Ascending aorta (tissue), 2 donors: ENCODE measurements at regions not wholly inside any gene's neighbourhood (a gene's known extent, or its start where the extent isn't known, plus 50 kb on each side); places are given as distances from the start of the nearest gene placed in this dataset.

Experiments used
- DNase-seq, 2 donors: peaks; one replicate each; pipeline ENCODE4 v3.0.0-alpha.2; 2019; ENCODE audit warnings: low spot score in 2 of 2
- H3K27ac ChIP-seq, 2 donors: fragments of 200-600 bp; sonication (generic); one replicate each; pipeline ENCODE4 v1.5.1; 2016 to 2017; ENCODE audit warnings: mild to moderate bottlenecking in 1 of 2
- H3K27me3 ChIP-seq: fragments of 200-600 bp; sonication (generic); one replicate; pipeline ENCODE4 v1.5.1; 2017
- H3K36me3 ChIP-seq, 2 donors: fragments of 200-600 bp; sonication (generic); one replicate each; pipeline ENCODE4 v1.5.1; 2016
- H3K4me1 ChIP-seq, 2 donors: fragments of 200-600 bp; sonication (generic); one replicate each; pipeline ENCODE4 v1.5.1; 2016 to 2017; ENCODE audit warnings: mild to moderate bottlenecking in 1 of 2
- H3K4me3 ChIP-seq, 2 donors: fragments of 200-600 bp; sonication (generic); one replicate each; pipeline ENCODE4 v1.5.1; 2016 to 2017; ENCODE audit warnings: mild to moderate bottlenecking in 1 of 2
- H3K9me3 ChIP-seq, 2 donors: fragments of 200-600 bp; sonication (generic); one replicate each; pipeline ENCODE4 v1.5.1; 2016
- intact Hi-C: fragments of 100-400 bp; cut with DNase I; formaldehyde crosslinking; loops from one replicate; pipeline ENCODE4 v1.15.1; 2023
- TF ChIP-seq, protein P1 (sequence below), 3 experiments: fragments of 200-600 bp in 2 of 3; fragments of 450-650 bp in 1 of 3; sonication (generic) in 2 of 3; IDR thresholded peaks; one replicate each; pipeline ENCODE4 v1.5.1; 2016 to 2019; ENCODE audit warnings: antibody characterized with exemption in 3 of 3, mild to moderate bottlenecking in 1 of 3, moderate library complexity in 1 of 3

DNA sequence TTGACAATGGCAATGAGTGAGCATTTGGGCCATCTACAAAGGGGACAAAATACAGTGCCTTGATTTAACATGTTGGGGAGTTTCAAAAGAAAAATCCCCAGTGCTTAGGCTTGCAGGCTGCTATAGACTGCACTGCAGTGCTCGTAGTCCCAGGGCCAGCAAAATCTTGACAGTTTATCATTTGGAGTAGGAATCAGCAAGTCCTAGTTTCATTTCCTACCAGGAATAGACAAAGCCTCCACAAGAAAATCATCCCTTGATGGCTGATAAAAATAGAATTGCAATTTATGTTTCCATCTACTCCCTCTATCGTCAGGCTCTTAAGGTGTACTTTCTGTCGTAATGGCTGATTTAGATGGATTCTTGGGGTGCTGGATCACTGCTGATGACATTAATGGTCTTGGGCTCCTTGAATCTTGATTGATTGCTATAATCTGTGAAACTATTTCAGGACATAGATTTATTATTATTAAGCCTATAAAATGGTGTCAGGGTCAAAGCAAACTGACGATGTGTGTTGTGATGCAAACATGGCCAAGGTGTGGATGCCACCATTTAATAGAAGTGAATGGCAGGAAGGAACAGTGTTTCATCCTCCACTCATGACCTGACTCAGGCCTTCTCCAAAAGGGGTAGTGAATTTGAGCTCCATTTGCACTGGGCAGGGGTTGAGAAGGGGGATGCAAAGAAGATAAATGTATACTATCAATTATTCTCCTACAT, 171.7 kb downstream of the PIK3R1 start:
- H3K36me3 ChIP-seq, result no peaks in the 10 kb centered on the region
- no peak overlapping the region for H3K4me3 ChIP-seq
- TF ChIP-seq, protein P1, sequence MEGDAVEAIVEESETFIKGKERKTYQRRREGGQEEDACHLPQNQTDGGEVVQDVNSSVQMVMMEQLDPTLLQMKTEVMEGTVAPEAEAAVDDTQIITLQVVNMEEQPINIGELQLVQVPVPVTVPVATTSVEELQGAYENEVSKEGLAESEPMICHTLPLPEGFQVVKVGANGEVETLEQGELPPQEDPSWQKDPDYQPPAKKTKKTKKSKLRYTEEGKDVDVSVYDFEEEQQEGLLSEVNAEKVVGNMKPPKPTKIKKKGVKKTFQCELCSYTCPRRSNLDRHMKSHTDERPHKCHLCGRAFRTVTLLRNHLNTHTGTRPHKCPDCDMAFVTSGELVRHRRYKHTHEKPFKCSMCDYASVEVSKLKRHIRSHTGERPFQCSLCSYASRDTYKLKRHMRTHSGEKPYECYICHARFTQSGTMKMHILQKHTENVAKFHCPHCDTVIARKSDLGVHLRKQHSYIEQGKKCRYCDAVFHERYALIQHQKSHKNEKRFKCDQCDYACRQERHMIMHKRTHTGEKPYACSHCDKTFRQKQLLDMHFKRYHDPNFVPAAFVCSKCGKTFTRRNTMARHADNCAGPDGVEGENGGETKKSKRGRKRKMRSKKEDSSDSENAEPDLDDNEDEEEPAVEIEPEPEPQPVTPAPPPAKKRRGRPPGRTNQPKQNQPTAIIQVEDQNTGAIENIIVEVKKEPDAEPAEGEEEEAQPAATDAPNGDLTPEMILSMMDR (IDR thresholded peaks at IDR 0.05), result no peak
- H3K27ac ChIP-seq, result no peak overlapping the region
- intact Hi-C loops, result no loop called here
- no peaks in the 10 kb centered on the region for H3K9me3 ChIP-seq
- no peaks in the 10 kb centered on the region for H3K27me3 ChIP-seq
- no peak for DNase-seq
- H3K4me1 ChIP-seq, result no peaks in the 10 kb centered on the region

DNA sequence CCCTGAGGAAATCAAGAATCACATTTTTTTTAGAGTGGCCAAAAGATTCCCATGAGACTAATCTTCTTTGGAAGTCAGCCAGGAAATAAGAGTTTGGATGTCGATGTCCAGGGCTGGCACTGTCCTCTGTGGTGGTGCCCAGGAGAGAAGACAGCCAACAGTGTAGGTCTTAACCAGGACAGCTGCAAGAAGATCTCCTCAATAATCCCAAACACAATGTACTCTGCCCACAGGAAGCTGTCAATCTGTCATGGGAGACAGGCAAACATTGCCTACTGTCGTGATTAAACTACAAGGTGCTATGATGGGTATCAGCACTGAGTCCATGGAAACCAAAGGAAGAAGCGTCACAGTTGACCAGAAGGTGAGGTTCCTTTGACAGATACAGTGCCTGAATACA, 174.1 kb downstream of the PIK3R1 start:
- H3K27ac ChIP-seq, result no peak overlapping the region
- H3K36me3 ChIP-seq, result no peaks in the 10 kb centered on the region
- H3K27me3 ChIP-seq, result no peaks in the 10 kb centered on the region
- no peaks in the 10 kb centered on the region for H3K9me3 ChIP-seq
- no peak overlapping the region for H3K4me3 ChIP-seq
- TF ChIP-seq, protein P1 (IDR thresholded peaks at IDR 0.05), result no peak
- no peaks in the 10 kb centered on the region for H3K4me1 ChIP-seq
- intact Hi-C loops, result no loop called here
- no peak for DNase-seq

DNA sequence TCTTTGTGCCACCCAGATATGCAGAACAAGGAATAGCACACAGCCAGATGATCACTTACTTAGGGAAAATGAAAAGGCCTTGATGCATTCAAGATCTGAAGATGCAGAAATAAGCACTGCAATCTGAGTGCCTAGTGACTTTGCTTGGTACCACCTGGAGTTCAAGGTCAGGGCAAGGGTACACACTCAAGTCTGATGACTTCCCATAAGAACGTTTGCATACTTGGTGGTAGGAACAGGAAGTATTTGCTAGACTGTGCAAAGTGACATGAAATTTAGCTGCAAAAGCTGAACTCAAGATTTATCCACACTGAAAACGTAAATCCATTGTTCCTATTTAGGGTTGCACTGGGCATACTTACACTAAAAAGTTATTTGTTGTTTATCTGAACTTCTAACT, 177.1 kb downstream of the PIK3R1 start:
- Histone ChIP-seq H3K27me3 (no peaks in the 10 kb centered on the region), H3K4me1 (no peaks in the 10 kb centered on the region), H3K27ac (no peak overlapping the region), H3K36me3 (no peaks in the 10 kb centered on the region), H3K9me3 (no peaks in the 10 kb centered on the region), H3K4me3 (no peak overlapping the region)
- no peak for DNase-seq
- TF ChIP-seq, protein P1 (IDR thresholded peaks at IDR 0.05), result no peak
- intact Hi-C loops, result no loop called here

DNA sequence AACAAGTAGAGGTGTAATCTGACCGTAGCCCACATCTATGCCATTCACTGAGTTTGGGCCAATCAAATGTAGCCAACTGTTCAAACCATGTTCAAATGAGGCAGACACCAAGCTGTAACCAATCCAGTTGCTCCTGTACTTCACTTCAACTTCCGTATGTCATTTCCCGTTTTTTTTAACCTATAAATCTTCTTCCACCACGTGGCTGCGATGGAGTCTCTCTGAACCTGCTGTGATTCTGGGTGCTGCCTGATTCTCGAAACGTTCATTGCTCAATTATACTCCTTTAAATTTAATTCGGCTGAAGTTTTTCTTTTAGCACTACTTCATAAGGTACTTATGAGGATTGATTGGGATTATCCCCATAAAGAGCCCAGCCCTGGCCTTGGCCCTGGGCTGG, 179.7 kb downstream of the PIK3R1 start:
- H3K4me3 ChIP-seq, result no peak overlapping the region
- no peak overlapping the region for H3K27ac ChIP-seq
- no peaks in the 10 kb centered on the region for H3K36me3 ChIP-seq
- TF ChIP-seq, protein P1 (IDR thresholded peaks at IDR 0.05), result no peak
- DNase-seq, result no peak
- H3K9me3 ChIP-seq, result no peaks in the 10 kb centered on the region
- intact Hi-C loops, result no loop called here
- H3K4me1 ChIP-seq, result no peaks in the 10 kb centered on the region
- no peaks in the 10 kb centered on the region for H3K27me3 ChIP-seq

DNA sequence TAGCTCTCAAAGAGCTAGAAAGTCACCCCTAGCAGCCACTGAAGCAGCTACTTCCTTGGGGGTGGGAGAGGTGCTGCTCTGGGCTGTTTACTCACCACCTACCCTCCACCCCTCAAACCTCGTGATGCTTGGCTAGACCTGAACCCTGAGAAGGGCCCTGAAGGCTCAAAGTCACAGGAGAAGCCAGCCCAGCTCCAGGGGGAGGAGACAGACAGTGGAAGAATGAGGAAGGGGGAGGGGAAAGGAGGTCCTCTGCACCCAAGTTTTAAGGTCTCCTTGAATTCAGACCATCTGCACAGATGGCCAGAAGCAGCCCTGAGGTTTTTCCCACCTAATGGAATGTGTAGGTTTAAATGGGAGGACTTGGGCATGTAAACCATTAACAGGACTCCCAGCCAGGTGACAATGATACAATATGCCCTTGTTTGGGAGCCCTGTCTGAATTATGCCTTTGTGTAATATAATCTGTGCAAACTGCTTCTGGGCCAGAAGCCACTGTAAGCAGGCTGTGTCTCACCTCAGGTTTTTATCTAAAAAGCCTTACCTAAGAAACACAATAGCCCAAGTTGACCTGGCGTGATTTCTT, 180.5 kb downstream of the PIK3R1 start:
- no peaks in the 10 kb centered on the region for H3K9me3 ChIP-seq
- H3K4me1 ChIP-seq, result no peaks in the 10 kb centered on the region
- no peaks in the 10 kb centered on the region for H3K36me3 ChIP-seq
- no peak overlapping the region for H3K27ac ChIP-seq
- TF ChIP-seq, protein P1 (IDR thresholded peaks at IDR 0.05), result no peak
- no peak for DNase-seq
- H3K4me3 ChIP-seq, result no peak overlapping the region
- intact Hi-C loops, result no loop called here
- no peaks in the 10 kb centered on the region for H3K27me3 ChIP-seq
